ENCODE measurements at regions not wholly inside any gene's neighbourhood (a gene's known extent, or its start where the extent isn't known, plus 50 kb on each side); places are given as distances from the start of the nearest gene placed in this dataset.

DNA sequence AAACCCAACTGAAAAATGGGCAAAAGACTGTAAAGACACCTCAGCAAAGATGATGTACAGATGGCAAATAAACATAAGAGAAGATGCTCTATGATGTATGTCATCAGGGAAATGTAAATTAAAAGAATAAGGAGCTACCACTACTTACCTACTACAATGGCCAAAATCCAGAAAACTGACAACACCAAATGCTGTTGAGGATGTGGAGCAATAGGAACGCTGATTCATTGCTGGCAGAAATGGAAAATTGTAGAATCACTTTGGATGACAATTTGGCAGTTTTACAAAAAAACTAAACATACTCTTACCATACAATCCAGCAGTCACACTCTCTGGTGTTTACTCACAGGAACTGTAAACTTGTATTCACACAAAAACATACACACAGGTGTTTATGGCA, 222.3 kb upstream of the LDB2 start:
- no peak for DNase-seq
- intact Hi-C loops (cut with DNase I; ENCODE audit: low total_unique reads): no loop called here

DNA sequence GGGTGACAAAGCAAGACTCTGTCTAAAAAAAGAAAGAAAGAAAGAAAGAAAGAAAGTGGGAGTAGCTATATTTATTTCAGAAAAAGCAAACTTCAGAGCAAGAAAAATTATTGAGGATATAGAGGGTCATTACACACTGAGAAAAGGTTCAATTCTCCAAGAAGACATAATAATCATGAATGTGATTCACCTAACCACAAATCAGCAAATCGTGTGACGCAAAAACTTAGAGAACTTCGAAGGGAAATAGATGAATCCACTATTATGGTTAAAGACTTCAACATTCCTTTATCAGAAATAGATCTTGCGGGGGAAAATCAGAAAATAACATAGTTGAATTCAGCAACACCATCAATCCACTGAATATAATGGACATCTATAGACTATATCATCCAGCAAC, 219.3 kb upstream of the LDB2 start:
- Histone ChIP-seq H3K4me3 (no peak overlapping the region), H3K9me3 (peaks cover 0 to 4% (median 0%) of the 10 kb centered on the region in 4 donors), H3K4me1 (no peaks in the 10 kb centered on the region), H3K27ac (no peak overlapping the region), H3K36me3 (no peaks in the 10 kb centered on the region), H3K27me3 (no peaks in the 10 kb centered on the region)
- DNase-seq: no peak
- intact Hi-C loops (cut with DNase I; ENCODE audit: low total_unique reads): no loop called here
- 91 to 96% (median 95%) methylated on average over 4 of the region's 4 CpGs for WGBS, 5 donors
- no peak for TF ChIP-seq EP300 (IDR thresholded peaks at IDR 0.05)
- TF ChIP-seq, protein P1, sequence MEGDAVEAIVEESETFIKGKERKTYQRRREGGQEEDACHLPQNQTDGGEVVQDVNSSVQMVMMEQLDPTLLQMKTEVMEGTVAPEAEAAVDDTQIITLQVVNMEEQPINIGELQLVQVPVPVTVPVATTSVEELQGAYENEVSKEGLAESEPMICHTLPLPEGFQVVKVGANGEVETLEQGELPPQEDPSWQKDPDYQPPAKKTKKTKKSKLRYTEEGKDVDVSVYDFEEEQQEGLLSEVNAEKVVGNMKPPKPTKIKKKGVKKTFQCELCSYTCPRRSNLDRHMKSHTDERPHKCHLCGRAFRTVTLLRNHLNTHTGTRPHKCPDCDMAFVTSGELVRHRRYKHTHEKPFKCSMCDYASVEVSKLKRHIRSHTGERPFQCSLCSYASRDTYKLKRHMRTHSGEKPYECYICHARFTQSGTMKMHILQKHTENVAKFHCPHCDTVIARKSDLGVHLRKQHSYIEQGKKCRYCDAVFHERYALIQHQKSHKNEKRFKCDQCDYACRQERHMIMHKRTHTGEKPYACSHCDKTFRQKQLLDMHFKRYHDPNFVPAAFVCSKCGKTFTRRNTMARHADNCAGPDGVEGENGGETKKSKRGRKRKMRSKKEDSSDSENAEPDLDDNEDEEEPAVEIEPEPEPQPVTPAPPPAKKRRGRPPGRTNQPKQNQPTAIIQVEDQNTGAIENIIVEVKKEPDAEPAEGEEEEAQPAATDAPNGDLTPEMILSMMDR (IDR thresholded peaks at IDR 0.05): no peak
- TF ChIP-seq POLR2A (IDR thresholded peaks at IDR 0.05): no peak
- TF ChIP-seq POLR2AphosphoS5 (IDR thresholded peaks at IDR 0.05): no peak

More for the DNA sequence above, 222.3 kb upstream of the LDB2 start:
- H3K4me1 ChIP-seq: no peaks in the 10 kb centered on the region
- no peak overlapping the region for H3K27ac ChIP-seq
- TF ChIP-seq, protein P1 (IDR thresholded peaks at IDR 0.05): no peak
- TF ChIP-seq POLR2A (IDR thresholded peaks at IDR 0.05): no peak
- no peak for TF ChIP-seq EP300 (IDR thresholded peaks at IDR 0.05)
- no peak for TF ChIP-seq POLR2AphosphoS5 (IDR thresholded peaks at IDR 0.05)
- H3K27me3 ChIP-seq: no peaks in the 10 kb centered on the region
- 79 to 96% (median 89%) methylated on average over 1 of the region's 1 CpG for WGBS, 5 donors
- H3K36me3 ChIP-seq: no peaks in the 10 kb centered on the region
- peaks cover 0 to 4% (median 0%) of the 10 kb centered on the region in 4 donors for H3K9me3 ChIP-seq
- no peak overlapping the region for H3K4me3 ChIP-seq

DNA sequence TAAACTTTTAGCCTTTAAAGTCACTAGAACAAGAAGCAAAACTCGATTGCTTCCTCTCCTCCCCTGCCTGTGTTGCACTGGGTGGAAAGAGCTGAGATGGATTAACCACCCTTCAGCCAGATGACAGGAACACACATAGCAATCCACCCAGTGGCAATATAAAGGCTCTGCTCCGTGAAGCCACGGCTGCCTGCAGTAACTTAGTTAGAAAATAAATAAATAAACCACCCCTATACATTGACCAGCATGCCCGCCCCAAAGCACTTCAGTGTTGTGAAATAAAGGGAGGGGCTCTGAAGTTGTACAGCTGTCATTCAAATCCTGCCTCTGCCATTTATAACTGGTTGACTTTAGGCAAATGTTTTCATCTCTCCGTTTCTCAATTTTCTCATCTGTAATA, 217.1 kb upstream of the LDB2 start:
- no peak overlapping the region for H3K27ac ChIP-seq
- no peak for DNase-seq
- 60 to 78% (median 67%) methylated on average over 5 of the region's 5 CpGs for WGBS, 5 donors
- intact Hi-C loops (cut with DNase I; ENCODE audit: low total_unique reads): no loop called here
- no peaks in the 10 kb centered on the region for H3K4me1 ChIP-seq
- H3K36me3 ChIP-seq: no peaks in the 10 kb centered on the region
- TF ChIP-seq POLR2A (IDR thresholded peaks at IDR 0.05): no peak
- no peak for TF ChIP-seq EP300 (IDR thresholded peaks at IDR 0.05)
- TF ChIP-seq, protein P1 (IDR thresholded peaks at IDR 0.05): no peak
- H3K27me3 ChIP-seq: no peaks in the 10 kb centered on the region
- H3K4me3 ChIP-seq: no peak overlapping the region
- H3K9me3 ChIP-seq: peaks cover 0 to 1% (median 0%) of the 10 kb centered on the region in 4 donors

DNA sequence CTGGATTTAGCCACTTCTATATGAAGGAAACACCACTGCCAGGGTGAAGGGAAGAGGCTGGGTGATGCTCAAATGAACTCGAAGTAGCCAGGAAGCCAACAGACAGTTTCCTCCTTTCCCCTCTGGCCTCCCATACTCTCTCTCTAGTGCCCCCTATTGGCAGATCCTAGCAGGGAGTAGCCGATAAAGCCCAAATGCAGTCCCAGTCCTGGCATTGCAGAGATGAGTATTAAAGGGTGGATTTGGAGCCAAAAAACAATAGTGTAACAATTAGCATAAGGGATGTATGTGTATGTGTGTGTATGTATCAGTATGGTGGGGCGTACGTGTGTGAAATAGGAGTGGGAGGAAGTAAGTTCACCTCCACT, 213.8 kb upstream of the LDB2 start:
- peak in 1 of 2 donors; percentile 28 for DNase-seq
- intact Hi-C loops (cut with DNase I; ENCODE audit: low total_unique reads): no loop called here
- H3K36me3 ChIP-seq: no peaks in the 10 kb centered on the region
- no peak overlapping the region for H3K4me3 ChIP-seq
- no peaks in the 10 kb centered on the region for H3K27me3 ChIP-seq
- no peaks in the 10 kb centered on the region for H3K9me3 ChIP-seq
- TF ChIP-seq POLR2AphosphoS5 (IDR thresholded peaks at IDR 0.05) (no peak), EP300 (IDR thresholded peaks at IDR 0.05) (no peak), POLR2A (IDR thresholded peaks at IDR 0.05) (no peak)
- TF ChIP-seq, protein P1 (IDR thresholded peaks at IDR 0.05): no peak
- 43 to 51% (median 46%) methylated on average over 4 of the region's 4 CpGs for WGBS, 5 donors
- no peak overlapping the region for H3K27ac ChIP-seq
- H3K4me1 ChIP-seq: no peaks in the 10 kb centered on the region

Data from stomach (tissue), 8 donors.